Stimulated activated CD4-positive, alpha-beta T cell treated with anti-CD3 and anti-CD28 coated beads, Interleukin-2, amount 100 ng/mL, for 48 hours (primary cell): ENCODE measurements at regions not wholly inside any gene's neighbourhood (a gene's known extent, or its start where the extent isn't known, plus 50 kb on each side); places are given as distances from the start of the nearest gene placed in this dataset.
"Not testable (repeated sequence)": the region's sequence is repeated elsewhere in the genome, so short reads cannot be mapped to it uniquely, and the experiment has no call there.

Experiments
- DNase-seq, 2 donors: peaks; one replicate each; pipeline ENCODE4 v3.0.0-alpha.2; 2020

- DNase-seq = no peak
Measured at GRCh38 chr1:189312499-189312898, 1165.2 kb downstream of the BRINP3 start.

DNA sequence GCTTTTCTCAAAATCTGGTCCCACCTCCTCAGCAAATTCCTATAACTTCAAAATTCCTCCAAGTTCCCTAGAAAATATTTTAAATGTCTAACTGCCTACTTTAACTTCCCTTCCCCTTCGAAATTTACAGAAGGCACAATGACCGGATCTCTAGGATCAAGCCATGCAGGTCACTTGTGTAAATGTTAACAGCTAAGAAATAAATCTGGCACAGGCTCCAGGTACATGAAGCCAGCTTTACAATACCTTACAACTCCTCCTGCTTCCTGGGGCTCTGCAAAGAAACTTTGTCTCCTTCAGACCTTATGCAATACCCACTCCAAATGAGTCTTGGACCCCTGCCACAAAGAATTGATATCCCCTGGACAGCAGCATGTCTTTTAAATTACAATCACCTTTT lies 1164.2 kb downstream of the BRINP3 start:
- no peak for DNase-seq

DNA sequence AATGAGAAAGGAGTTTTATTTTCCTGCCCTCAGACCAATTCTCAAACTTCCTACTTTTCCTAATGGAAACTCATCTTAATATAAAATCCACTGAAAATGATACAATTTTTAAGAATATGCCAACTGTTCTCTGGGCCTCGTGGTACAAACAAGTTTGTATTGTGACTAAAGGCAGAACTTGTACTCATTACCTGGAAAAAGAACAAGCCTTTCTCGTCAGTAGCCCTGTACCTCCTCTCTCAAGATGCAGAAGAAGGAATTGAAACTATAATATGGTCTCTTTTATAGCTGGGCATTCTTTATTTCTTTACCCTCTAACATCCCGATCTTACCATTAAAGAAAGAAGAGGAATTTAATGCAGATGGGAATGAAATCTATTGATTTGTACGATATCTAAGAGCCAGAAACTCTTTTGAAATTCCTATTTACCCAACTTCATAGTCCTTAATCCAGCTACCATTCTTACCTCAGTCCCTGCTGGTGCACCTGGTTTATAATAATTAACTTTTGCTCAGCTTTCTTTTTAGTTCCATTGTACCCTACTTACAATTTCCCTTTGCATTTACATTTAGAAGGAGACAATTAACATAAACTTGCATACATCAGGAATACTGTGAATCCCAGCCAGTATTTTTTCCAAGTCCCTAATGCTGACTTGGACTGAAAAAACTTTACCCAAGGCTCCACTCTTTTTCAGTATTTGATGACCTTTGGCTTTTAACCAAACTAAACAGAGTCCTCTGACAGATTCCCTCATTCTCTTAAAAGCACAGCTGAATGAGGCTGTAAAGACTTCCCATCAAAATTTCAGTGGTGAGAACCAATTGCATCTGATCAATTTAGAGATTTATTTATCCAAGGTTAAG lies 1162.4 kb downstream of the BRINP3 start:
- DNase-seq = no peak

DNA sequence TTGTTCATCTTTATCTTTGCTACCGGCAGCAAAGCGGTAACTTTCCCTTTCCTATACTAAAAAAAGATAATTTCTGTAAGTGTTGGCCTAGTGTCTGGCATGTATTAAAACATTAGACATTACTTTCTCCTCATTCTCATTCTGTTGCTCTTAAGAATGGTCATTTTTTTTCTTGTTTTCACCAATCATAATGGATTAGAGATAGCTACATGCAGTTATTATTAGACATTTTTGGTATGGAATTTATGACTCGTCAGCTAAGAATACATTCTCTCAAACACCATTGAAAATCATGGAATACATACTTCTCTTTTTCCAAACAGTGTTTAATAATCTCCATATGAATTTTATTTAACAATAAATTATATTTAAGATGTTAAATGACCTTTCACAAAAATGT lies 1154.6 kb downstream of the BRINP3 start:
- no peak for DNase-seq

DNA sequence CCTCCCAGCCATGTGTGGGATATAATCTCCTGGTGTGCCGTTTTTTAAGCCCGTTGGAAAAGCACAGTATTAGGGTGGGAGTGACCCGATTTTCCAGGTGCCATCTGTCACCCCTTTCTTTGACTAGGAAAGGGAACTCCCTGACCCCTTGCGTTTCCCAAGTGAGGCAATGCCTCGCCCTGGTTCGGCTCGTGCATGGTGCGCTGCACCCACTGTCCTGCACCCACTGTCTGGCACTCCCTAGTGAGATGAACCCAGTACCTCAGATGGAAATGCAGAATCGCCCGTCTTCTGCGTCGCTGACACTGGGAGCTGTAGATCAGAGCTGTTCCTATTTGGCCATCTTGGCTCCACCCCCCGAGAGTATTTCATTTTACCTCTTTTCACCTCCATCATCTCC lies 1146.6 kb downstream of the BRINP3 start:
- not testable (repeated sequence) for DNase-seq

DNA sequence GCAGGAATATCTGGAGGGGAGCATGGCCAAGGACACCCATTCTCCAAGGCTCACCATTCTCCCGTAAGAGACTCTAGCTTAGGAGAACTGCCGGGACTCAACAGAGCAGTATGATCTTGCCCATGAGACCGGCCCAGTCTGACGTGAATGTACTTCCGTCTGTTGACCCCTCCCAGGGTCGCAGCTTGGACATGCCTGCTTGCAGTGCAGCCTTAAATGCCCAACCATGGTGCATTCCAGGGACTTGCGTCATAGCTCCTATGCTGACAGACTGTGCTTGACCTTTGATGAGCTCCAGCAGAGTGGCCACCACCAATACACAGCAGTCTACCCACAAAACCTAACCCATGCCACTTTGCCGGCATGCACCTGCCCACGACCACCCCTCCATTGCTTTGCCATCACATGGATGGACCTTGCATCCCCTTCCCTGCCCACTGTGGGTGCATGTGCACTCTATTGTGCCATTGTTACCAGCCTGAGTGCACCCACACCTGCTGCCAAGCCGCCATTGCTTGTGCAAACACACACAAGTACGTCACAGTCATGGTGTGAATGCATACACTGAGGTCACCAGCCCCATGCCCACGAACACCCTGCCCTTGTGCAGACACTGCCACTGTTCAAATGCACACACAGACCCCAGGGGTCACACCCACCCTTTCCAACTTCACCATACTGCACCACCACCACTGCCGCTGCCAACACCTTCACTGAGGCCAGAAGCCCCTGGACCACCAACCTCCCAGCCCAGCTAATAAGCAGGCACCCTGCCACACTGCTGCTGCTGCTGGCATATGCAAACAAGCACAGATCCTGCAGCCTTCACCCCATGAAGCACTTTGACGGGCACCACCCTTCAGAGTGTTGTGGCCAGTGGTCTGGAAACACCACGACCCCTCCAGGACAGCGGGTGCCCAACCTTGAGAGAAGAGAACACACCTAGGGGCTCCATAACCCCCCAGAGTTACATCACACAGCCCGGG lies 1141.3 kb downstream of the BRINP3 start:
- DNase-seq = no peak

- no peak for DNase-seq
Measured at GRCh38 chr1:189349607-189350006, 1128.1 kb downstream of the BRINP3 start.

DNA sequence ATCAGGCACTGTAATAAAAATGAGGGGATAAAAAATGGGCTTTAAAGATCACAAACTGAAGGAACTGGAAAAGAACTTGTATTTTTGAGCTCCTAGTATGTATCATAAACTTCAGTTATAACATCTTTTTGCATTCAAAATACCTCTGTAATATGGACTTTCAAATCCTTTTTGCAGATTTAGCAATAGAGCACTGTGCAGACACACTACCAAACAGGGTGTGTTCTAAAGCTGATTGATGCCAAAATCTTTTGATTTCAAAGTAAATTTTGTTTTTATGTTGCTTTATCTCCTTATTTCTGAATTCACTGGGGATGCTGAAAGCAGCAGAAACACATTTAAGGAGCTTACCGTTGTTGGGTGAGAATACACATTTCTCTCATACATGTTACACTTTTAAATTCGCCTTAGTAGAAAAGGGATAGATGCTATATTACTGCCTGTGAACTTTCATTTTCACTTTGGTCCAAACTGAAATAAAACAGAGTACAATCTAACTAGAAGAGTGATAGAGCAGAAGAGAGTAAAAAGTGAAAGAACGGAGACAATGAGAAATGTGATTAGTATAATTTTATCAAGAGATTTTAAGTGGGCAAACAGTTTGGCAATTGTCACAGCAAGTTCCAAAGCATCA lies 1126.6 kb downstream of the BRINP3 start:
- DNase-seq = no peak

DNA sequence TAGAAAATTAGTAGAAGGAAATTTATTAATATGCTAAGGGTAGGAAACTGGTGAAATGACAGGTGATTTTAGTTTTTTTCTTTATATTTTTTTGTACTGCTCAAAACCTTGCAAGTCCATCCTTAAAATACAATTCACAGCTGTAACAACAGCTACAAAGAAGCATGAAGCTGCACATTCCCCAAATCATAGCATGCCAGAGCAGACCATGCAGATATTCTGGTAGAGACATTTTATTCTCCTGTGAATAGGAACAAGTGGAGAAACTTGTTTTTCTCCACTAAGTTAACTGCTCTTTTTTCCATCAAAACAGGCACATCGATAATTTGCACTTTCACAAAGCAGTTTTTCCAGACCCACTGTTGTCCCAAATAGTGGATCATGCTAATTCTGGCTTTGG lies 1125.7 kb downstream of the BRINP3 start:
- no peak for DNase-seq

- DNase-seq = no peak
Measured at GRCh38 chr1:189356206-189356605, 1121.5 kb downstream of the BRINP3 start.

- no peak for DNase-seq
Measured at GRCh38 chr1:189357317-189357716, 1120.3 kb downstream of the BRINP3 start.

GRCh38 chr1:189369612-189370011 lies 1108.1 kb downstream of the BRINP3 start:
- no peak for DNase-seq

DNA sequence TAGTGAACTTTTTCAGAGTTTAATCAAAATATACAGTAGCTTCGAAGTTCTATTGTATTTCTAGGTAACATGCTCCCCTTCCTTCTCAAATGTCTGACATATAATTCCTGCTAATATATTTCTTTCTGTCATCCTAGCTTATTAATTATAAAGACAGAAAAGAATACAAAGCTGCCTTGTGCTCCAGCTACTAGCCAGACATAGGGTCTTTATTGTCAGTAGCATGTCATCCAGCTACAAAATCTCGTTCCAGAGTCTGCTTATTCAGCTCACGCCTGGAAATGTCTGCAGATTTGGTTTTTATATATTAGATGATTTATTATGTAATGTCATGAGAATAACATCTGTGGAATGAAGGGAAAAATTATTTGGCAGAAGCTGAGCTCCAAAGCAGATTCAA lies 1102.8 kb downstream of the BRINP3 start:
- DNase-seq = no peak

DNA sequence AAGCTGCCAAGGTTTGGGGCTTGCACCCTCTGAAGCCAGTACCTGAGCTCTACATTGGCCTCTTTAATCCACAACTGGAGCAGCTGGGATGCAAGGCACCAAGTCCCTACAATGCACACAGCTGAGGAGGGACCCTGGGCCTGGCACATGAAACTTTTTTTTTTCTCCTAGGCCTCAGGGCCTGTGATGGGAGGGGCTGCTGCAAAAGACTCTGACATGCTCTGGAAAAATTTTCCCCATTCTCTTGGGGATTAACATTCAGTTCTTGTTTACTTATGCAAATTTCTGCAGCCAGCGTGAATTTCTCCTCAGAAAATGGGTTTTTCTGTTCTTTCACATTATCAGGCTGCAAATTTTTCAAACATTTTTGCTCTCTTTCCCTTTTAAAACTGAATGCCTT lies 1072.2 kb downstream of the BRINP3 start:
- DNase-seq = no peak

DNA sequence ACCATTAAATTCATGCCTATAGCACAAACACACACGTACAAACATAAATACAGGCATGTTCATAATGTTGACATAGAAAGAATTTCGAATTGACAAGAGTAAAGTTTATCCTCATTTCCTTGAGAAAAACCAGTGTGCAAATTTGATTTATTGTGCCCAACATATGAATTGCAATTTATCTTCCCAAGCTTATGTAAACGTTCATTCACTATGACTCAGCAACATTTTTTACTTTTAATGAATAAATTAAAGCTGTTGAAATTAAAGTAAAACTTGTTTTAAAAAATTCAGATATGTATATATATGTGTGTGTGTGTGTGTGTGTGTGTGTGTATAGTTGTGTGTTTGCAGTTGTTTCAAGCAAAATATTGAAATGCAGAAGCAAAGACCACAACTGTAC lies 1067.9 kb downstream of the BRINP3 start:
- DNase-seq = no peak

DNA sequence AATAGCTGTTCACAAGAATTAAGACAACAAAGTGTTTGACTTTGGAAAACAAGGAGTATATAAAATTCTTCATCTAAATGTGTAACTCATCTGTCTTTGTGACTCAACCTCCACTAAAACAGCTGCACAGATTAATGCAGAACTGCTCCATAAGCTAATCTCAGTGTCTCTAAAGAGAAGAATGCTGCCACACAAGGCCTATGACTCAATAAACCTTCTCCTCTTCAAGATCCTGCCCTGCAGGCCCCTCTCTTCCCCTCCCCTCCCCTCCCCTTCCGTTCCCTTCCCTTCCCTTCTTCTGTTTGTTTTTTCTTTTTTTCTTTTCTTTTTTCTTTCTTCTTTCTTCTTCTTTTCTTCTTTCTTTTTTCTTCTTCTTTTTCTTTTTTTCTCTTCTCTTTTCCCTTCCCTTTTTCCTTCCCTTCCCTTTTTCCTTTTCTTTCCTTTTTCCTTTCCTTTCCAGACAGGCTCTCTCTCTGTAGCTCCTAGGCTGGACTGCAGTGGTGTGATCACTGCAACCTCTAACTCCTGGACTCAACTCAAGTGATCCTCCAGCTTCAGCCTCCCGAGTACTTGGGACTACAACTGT lies 1052.8 kb downstream of the BRINP3 start:
- no peak for DNase-seq

GRCh38 chr1:189429610-189430009 lies 1048.1 kb downstream of the BRINP3 start:
- DNase-seq = no peak

- DNase-seq = no peak
Measured at GRCh38 chr1:189431447-189431846, 1046.2 kb downstream of the BRINP3 start.

- DNase-seq = no peak
Measured at GRCh38 chr1:189432753-189433152, 1044.9 kb downstream of the BRINP3 start.

DNA sequence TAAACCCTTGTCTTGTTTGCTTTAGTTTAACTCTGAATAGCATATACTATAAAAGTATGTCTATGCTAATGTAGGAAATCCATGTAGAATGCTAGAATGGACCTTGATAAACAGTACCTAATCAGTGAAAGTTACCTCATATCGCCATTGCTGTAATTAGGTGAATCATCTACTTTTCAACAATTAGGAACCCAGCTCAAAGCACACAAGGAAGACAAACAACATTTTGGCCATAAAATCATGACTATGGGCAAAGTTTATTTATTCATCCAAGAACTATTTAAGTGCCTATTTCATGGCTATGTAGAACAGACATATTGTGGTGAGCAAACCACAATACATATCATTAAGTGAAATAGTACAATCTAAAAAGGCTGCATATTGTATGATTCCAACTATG lies 1043.2 kb downstream of the BRINP3 start:
- no peak for DNase-seq

DNA sequence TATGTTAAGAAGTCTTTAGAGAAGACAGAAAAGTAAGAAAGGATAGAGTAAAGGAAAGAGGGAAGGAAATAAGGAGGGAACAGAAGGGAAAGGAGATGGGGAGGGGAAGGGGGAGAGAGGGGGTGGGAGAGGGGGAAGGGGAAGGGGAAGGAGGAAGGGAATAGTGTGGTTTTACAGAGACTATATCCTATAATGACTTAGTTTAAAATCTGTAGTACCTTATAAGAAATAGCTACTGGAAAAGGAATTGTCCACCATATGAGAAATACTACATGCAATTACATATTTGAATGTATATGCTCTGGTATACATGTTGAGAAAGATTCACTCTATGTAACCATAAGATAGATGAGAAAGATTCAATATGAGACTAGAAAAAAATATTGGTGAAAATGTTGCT lies 1042.3 kb downstream of the BRINP3 start:
- no peak for DNase-seq

- DNase-seq = no peak
Measured at GRCh38 chr1:189438808-189439207, 1038.9 kb downstream of the BRINP3 start.

DNA sequence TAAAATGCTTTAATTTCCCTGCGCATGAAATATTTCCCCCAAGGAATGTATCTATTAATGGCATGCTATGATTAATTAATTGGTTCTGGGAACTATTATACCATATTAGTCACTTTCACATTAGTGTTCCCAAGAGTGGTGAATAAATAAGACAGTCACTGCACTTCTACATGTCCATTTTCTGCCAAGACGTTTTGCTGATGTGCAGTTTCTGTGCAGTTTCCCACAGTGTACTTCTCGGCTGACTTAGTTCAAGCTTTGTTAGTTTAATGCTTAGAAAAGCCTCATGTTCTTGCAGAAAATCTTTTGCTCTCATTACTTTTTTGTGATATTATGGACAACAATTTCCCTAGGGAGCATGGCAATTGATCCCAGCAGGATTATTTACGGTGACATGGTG lies 1014.5 kb downstream of the BRINP3 start:
- DNase-seq = no peak
